Activated T-helper 1 cell treated with anti-CD3 and anti-CD28 coated beads, Interleukin-12 subunit alpha, Interleukin-12 subunit beta, Interleukin-2, Interleukin-4 antibody, amounts not matched to agents 30 ng/mL and 10 ng/mL and 1 ng/mL, durations not matched to agents 14 hours and 24 hours and 36 hours (primary cell): ENCODE measurements at regions not wholly inside any gene's neighbourhood (a gene's known extent, or its start where the extent isn't known, plus 50 kb on each side); places are given as distances from the start of the nearest gene placed in this dataset.
"Not testable (repeated sequence)": the region's sequence is repeated elsewhere in the genome, so short reads cannot be mapped to it uniquely, and the experiment has no call there.

Source experiments
- DNase-seq: peaks from one replicate; pipeline ENCODE4 v3.0.0; 2021; ENCODE audit warnings: low spot score
- H3K27ac Mint-ChIP-seq: one replicate; pipeline ENCODE4 v1.8.0; 2021; ENCODE audit warnings: mild to moderate bottlenecking, mixed read lengths
- H3K27me3 Mint-ChIP-seq: one replicate; pipeline ENCODE4 v1.8.0; 2022; ENCODE audit warnings: mild to moderate bottlenecking, moderate library complexity, mixed read lengths; ENCODE audit not compliant: insufficient read depth
- H3K36me3 Mint-ChIP-seq: one replicate; pipeline ENCODE4 v1.8.0; 2021; ENCODE audit warnings: low read depth, mixed read lengths
- H3K4me1 Mint-ChIP-seq: one replicate; pipeline ENCODE4 v1.8.0; 2021; ENCODE audit warnings: low read depth, mixed read lengths
- H3K4me3 Mint-ChIP-seq: one replicate; pipeline ENCODE4 v1.8.0; 2021; ENCODE audit warnings: mild to moderate bottlenecking, moderate library complexity, mixed read lengths
- H3K9me3 Mint-ChIP-seq: one replicate; pipeline ENCODE4 v1.8.0; 2021; ENCODE audit warnings: mixed read lengths
- intact Hi-C: fragments of 100-400 bp; cut with micrococcal nuclease; formaldehyde crosslinking; loops from one replicate; pipeline ENCODE4 v1.15.1; 2024

DNA sequence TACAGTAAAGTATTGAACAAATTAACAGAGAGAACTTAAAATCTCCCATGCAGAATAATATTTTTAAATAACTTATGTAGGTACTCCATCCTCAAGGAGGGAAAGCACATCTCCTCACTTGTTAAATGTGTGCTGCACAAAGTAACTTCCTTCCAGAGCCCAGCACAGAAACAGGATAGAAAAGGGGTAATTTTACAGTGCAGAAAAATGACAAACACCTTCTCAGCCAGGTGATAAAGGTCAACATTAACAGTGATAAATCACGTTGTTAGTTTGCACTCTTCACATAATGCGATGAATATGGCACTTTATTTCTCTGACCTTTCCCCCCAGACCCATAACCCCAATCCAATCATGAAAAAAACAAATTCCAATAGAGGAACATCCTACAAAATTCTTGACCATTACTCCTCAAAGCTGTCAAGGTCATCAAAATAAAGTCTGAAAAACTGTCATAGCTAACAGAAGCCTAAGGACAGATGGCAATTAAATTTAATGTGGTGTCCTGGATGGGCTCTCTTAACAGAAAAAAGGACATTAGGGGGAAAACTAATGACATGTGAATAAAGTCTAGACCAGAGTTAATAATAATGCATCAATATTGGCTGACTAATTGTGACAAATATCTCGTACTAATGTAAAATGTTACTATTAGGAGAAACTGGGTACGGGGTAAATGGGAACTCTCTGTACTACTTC is 547.4 kb upstream of the AGA start:
- Mint-ChIP-seq H3K9me3 (no peaks in the 10 kb centered on the region), H3K27me3 (no peaks in the 10 kb centered on the region), H3K4me3 (no peak overlapping the region), H3K27ac (no peak overlapping the region), H3K36me3 (no peaks in the 10 kb centered on the region), H3K4me1 (no peaks in the 10 kb centered on the region)
- intact Hi-C loops = no loop called here
- no peak for DNase-seq

DNA sequence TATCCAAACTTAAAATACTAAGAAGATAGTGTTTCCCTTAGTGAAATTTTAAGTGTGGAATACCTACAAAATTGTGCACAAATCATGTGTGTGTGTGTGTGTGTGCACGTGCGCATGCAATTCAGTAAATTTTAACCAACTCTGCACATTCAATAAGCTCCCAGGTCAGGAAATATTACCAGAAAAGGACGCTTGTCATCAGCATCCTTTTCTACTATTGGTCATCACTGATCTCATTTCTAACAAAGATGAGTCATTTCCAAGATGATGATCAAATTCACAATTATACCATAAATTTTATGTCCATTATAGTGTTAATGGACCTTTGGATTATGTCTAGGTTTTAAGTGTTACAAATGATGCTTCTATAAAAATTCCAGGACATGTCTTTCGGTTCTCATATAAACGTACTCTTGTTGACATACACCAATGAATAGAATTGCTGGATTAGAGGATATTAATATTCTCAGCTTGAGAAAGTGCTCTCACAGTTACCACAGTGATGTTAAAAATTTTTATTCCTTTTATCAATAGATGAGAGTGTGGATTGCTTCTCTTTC is 560.9 kb upstream of the AGA start:
- no peaks in the 10 kb centered on the region for H3K27me3 Mint-ChIP-seq
- no peak for DNase-seq
- H3K27ac Mint-ChIP-seq = no peak overlapping the region
- H3K9me3 Mint-ChIP-seq = peaks cover 9% of the 10 kb centered on the region
- no peak overlapping the region for H3K4me3 Mint-ChIP-seq
- no peaks in the 10 kb centered on the region for H3K36me3 Mint-ChIP-seq
- H3K4me1 Mint-ChIP-seq = no peaks in the 10 kb centered on the region
- intact Hi-C loops = no loop called here

- no peak overlapping the region for H3K27ac Mint-ChIP-seq
- no peaks in the 10 kb centered on the region for H3K36me3 Mint-ChIP-seq
- peaks cover 7% of the 10 kb centered on the region for H3K9me3 Mint-ChIP-seq
- no peak for DNase-seq
- intact Hi-C loops = no loop called here
- H3K4me3 Mint-ChIP-seq = no peak overlapping the region
- H3K27me3 Mint-ChIP-seq = no peaks in the 10 kb centered on the region
- H3K4me1 Mint-ChIP-seq = no peaks in the 10 kb centered on the region
Observed at GRCh38 chr4:178010596-178010995, 568.4 kb upstream of the AGA start.

DNA sequence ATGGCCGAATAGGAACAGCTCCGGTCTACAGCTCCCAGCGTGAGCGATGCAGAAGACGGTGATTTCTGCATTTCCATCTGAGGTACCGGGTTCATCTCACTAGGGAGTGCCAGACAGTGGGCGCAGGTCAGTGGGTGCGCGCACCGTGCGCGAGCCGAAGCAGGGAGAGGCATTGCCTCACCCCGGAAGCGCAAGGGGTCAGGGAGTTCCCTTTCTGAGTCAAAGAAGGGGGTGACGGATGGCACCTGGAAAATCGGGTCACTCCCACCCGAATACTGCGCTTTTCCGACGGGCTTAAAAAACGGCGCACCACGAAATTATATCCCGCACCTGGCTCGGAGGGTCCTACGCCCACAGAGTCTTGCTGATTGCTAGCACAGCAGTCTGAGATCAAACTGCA is 572.8 kb upstream of the AGA start:
- H3K4me3 Mint-ChIP-seq, H3K4me1 Mint-ChIP-seq, intact Hi-C loops, H3K36me3 Mint-ChIP-seq, H3K27me3 Mint-ChIP-seq, H3K9me3 Mint-ChIP-seq, DNase-seq, H3K27ac Mint-ChIP-seq: not testable (repeated sequence)

- DNase-seq = no peak
- no peaks in the 10 kb centered on the region for H3K36me3 Mint-ChIP-seq
- no peaks in the 10 kb centered on the region for H3K4me1 Mint-ChIP-seq
- H3K4me3 Mint-ChIP-seq = no peak overlapping the region
- no peaks in the 10 kb centered on the region for H3K9me3 Mint-ChIP-seq
- intact Hi-C loops = no loop called here
- H3K27me3 Mint-ChIP-seq = no peaks in the 10 kb centered on the region
- H3K27ac Mint-ChIP-seq = no peak overlapping the region
Observed at GRCh38 chr4:178026999-178027398, 584.8 kb upstream of the AGA start.

GRCh38 chr4:178027796-178028195 is 585.6 kb upstream of the AGA start:
- Mint-ChIP-seq H3K27me3 (no peaks in the 10 kb centered on the region), H3K9me3 (no peaks in the 10 kb centered on the region), H3K36me3 (no peaks in the 10 kb centered on the region)

GRCh38 chr4:178028481-178028880 is 586.2 kb upstream of the AGA start:
- Mint-ChIP-seq H3K27ac (no peak overlapping the region), H3K9me3 (no peaks in the 10 kb centered on the region), H3K4me1 (no peaks in the 10 kb centered on the region), H3K4me3 (no peak overlapping the region), H3K27me3 (no peaks in the 10 kb centered on the region), H3K36me3 (no peaks in the 10 kb centered on the region)
- intact Hi-C loops = no loop called here
- DNase-seq = no peak

More at GRCh38 chr4:178027796-178028195, 585.6 kb upstream of the AGA start:
- H3K27ac Mint-ChIP-seq = no peak overlapping the region
- no peak for DNase-seq
- intact Hi-C loops = no loop called here
- no peaks in the 10 kb centered on the region for H3K4me1 Mint-ChIP-seq
- H3K4me3 Mint-ChIP-seq = no peak overlapping the region

GRCh38 chr4:178037459-178038214 is 595.4 kb upstream of the AGA start:
- intact Hi-C loops = no loop called here
- Mint-ChIP-seq H3K36me3 (no peaks in the 10 kb centered on the region), H3K9me3 (no peaks in the 10 kb centered on the region), H3K27me3 (no peaks in the 10 kb centered on the region), H3K4me1 (no peaks in the 10 kb centered on the region), H3K27ac (no peak overlapping the region), H3K4me3 (no peak overlapping the region)
- DNase-seq = no peak

- Mint-ChIP-seq H3K4me1 (no peaks in the 10 kb centered on the region), H3K27ac (no peak overlapping the region), H3K4me3 (no peak overlapping the region), H3K9me3 (no peaks in the 10 kb centered on the region), H3K27me3 (no peaks in the 10 kb centered on the region), H3K36me3 (no peaks in the 10 kb centered on the region)
- intact Hi-C loops = no loop called here
- DNase-seq = no peak
Observed at GRCh38 chr4:178056996-178057395, 614.8 kb upstream of the AGA start.

DNA sequence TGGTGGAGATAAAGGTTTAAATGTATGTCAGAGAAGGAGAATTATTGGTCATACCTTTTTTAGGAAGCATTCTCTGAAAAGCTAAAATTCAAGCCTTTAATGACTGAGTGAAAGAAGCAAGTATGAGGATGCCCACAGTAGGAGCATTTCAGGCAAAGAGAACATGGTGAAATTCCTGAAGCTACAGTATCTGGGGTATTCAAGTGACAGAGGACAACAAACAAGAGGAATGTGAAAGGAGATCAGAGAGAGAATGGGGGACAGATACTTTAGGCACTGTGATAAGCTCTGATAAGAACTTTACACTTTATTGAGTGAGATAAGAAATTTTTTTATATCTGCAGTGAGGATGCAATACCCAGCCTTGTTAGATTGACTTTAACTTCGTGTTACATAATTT is 621.3 kb upstream of the AGA start:
- Mint-ChIP-seq H3K27me3 (no peaks in the 10 kb centered on the region), H3K27ac (no peak overlapping the region), H3K4me3 (no peak overlapping the region), H3K36me3 (no peaks in the 10 kb centered on the region), H3K9me3 (no peaks in the 10 kb centered on the region), H3K4me1 (no peaks in the 10 kb centered on the region)
- intact Hi-C loops = no loop called here
- DNase-seq = no peak

GRCh38 chr4:178066338-178066941 is 624.2 kb upstream of the AGA start:
- H3K4me3 Mint-ChIP-seq = no peak overlapping the region
- no peaks in the 10 kb centered on the region for H3K27me3 Mint-ChIP-seq
- H3K4me1 Mint-ChIP-seq = no peaks in the 10 kb centered on the region
- no peak overlapping the region for H3K27ac Mint-ChIP-seq
- H3K36me3 Mint-ChIP-seq = no peaks in the 10 kb centered on the region
- no peak for DNase-seq
- intact Hi-C loops = no loop called here
- H3K9me3 Mint-ChIP-seq = no peaks in the 10 kb centered on the region

DNA sequence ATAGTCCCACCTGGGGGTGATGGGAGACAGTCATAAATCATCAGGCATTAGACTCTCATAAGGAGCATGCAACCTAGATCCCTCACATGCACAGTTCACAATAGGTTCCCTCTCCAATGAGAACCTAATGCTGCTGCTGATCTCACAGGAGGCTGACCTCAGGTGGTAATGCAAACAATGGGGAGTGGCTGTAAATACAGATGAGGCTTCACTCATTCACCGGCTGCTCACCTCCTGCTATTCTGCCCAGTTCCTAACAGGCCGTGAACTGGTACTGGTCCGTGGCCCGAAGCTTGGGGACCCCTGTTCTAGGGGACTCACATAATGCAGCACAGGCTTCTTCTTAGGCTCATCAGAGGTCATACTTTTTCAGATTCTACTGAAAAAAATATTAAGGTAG is 625.9 kb upstream of the AGA start:
- H3K36me3 Mint-ChIP-seq = no peaks in the 10 kb centered on the region
- no peak for DNase-seq
- H3K4me3 Mint-ChIP-seq = no peak overlapping the region
- no peaks in the 10 kb centered on the region for H3K27me3 Mint-ChIP-seq
- H3K9me3 Mint-ChIP-seq = no peaks in the 10 kb centered on the region
- H3K4me1 Mint-ChIP-seq = no peaks in the 10 kb centered on the region
- H3K27ac Mint-ChIP-seq = no peak overlapping the region
- intact Hi-C loops = no loop called here

GRCh38 chr4:178070163-178070562 is 627.9 kb upstream of the AGA start:
- Mint-ChIP-seq H3K4me1 (no peaks in the 10 kb centered on the region), H3K36me3 (no peaks in the 10 kb centered on the region), H3K9me3 (no peaks in the 10 kb centered on the region), H3K27me3 (no peaks in the 10 kb centered on the region), H3K4me3 (no peak overlapping the region), H3K27ac (no peak overlapping the region)
- intact Hi-C loops = no loop called here
- DNase-seq = no peak
